ENCODE measurements at regions not wholly inside any gene's neighbourhood (a gene's known extent, or its start where the extent isn't known, plus 50 kb on each side); places are given as distances from the start of the nearest gene placed in this dataset.
"Not testable (repeated sequence)": the region's sequence is repeated elsewhere in the genome, so short reads cannot be mapped to it uniquely, and the experiment has no call there.

DNA sequence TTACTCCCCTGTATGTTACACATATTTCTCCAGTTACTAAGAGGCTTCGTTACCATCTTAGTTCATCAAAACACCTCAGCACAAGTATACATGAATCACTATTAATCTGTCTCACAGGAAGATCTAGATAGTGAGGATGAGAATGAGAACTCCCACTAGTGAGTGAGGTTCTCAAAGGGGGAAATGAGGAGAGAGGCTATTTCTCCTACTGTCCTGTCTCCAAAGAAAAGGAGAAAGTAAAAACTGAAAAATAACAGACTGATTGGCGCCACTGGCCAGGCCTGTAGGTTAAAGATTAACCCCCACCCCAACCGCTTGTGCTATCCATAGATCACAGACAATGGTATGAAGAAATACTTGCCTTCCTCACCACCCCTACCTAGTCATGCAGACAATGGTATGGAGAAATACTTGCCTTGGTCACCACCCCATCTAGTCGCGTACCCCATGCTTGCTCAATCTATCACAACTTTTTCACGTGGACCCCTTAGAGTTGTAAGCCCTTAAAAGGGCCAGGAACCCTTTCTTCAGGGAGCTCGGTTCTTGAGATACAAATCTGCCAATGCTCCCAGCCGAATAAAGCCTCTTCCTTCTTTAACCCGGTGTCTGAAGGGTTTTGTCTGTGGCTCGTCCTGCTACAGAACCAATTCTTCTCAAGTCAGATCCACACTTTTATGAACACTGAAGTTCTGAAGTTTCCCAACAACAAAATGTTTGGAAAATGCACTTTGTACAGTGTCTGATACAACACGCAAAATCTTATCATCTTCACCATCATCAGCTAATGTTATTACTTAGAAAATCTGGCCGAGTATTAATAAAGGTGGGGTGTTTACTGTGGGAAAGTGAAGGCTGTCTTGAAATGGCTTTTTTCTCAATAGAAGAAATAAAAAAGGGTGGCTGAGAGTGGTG lies 598.1 kb downstream of the UQCRFS1 start:
- DNase-seq = no peak

DNA sequence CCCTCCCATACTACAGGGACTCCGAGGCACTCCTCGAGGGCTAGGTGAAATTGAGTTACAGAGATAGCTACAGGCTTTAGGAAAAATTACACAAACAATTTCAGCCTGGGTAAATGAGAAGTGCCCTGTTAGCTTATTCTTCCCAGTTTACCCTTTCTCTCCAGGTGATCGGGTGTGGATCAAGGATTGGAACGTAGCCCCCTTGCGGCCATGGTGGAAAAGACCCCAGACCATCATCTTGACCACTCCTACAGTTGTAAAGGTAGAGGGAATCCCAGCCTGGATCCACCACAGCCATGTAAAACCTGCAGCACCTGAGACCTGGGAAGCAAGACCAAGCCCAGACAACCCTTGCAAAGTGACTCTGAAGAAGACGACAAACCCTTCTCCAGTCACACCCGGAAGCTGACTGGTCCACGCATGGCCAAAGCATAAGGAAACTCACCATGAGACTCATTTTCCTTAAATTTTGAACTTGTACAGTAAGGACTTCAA lies 600.6 kb downstream of the UQCRFS1 start:
- no peak for DNase-seq

- DNase-seq = not testable (repeated sequence)
Measured at GRCh38 chr19:28611227-28611914, 601.6 kb downstream of the UQCRFS1 start.

DNA sequence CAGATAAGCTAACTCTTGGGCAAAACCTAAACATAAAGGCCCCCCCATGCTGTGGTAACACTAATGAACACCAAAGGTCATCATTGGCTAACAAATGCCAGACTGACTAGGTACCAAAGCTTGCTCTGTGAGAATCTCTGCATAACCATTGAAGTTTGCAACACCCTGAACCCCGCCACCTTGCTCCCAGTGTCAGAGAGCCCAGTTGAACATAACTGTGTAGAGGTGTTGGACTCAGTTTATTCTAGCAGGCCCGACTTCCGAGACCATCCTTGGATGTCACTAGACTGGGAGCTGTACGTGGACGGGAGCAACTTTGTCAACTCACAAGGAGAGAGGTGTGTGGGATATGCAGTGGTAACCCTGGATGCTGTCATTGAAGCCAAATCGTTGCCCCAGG lies 602.2 kb downstream of the UQCRFS1 start:
- no peak for DNase-seq

DNA sequence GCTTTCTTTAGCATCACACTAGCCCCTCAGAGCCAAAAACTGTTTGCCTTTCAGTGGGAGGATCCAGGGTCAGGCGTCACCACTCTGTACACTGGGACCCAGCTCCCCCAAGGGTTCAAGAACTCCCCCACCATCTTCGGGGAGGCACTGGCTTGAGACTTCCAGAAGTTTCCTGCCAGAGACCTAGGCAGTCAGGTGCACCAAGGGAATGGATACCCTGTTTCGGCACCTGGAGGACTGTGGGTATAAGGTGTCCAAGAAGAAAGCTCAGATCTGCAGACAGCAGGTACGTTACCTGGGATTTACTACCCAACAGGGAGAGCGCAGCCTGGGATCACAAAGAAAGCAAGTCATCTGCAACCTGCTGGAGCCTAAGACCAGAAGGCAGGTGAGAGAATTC lies 603.0 kb downstream of the UQCRFS1 start:
- no peak for DNase-seq

- no peak for DNase-seq
Measured at GRCh38 chr19:28609091-28609755, 603.7 kb downstream of the UQCRFS1 start.

GRCh38 chr19:28608292-28608691 lies 604.7 kb downstream of the UQCRFS1 start:
- peak; percentile 1 for DNase-seq

DNA sequence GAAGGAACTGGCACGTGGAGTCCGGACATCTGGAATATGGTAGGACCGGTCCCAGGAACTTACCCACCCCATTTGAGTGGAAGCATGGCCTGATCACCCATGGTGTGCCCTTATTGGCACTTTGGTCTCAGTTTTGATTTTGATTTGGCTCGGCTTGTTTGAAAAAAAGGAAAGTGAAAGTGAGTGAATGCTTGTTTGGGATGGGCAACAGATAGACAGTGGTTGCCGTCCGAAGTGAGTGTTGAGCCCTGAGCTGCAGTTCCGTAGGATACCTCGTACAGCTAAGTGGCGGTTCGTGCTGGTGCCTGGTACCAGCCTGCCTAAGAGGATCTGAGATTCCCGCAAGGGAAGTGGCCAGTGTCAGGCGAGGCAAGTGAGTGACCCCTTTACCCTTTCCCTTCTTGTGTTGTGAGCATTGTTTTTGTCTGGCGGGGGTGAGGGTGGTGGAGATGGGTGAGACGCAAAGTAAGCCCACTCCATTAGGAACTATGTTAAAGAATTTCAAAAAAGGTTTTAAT lies 605.8 kb downstream of the UQCRFS1 start:
- no peak for DNase-seq

GRCh38 chr19:28606269-28607032 lies 606.5 kb downstream of the UQCRFS1 start:
- DNase-seq = no peak

GRCh38 chr19:28605501-28606268 lies 607.3 kb downstream of the UQCRFS1 start:
- no peak for DNase-seq

GRCh38 chr19:28603453-28603852 lies 609.5 kb downstream of the UQCRFS1 start:
- DNase-seq = no peak

GRCh38 chr19:28602675-28603298 lies 610.2 kb downstream of the UQCRFS1 start:
- DNase-seq = no peak

- no peak for DNase-seq
Measured at GRCh38 chr19:28601723-28602440, 611.1 kb downstream of the UQCRFS1 start.

- no peak for DNase-seq
Measured at GRCh38 chr19:28598861-28599260, 614.1 kb downstream of the UQCRFS1 start.

DNA sequence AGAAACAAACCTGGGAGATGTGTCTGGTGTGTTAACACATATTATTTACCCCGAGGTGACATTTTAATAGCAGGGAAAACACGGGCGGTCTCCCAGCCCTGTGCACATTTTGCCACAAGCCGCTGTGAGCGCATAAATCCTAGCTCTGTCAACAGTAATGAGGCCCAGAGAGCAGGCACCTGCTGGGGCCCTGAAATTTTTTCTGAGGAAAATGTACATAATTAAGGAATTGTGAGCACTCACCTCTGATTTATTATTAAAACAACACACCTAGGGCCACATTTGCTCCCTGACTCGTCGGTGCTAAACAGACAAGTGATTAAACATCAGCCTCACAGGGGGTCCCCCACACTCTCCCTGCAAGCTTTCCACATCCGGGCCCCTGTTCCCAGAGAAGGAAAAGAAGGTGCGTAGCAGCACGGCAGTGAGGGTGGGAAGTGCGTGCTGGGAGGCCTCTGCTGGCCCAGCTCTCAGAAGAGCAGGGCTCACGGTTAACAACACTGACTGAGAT lies 616.3 kb downstream of the UQCRFS1 start:
- no peak for DNase-seq

DNA sequence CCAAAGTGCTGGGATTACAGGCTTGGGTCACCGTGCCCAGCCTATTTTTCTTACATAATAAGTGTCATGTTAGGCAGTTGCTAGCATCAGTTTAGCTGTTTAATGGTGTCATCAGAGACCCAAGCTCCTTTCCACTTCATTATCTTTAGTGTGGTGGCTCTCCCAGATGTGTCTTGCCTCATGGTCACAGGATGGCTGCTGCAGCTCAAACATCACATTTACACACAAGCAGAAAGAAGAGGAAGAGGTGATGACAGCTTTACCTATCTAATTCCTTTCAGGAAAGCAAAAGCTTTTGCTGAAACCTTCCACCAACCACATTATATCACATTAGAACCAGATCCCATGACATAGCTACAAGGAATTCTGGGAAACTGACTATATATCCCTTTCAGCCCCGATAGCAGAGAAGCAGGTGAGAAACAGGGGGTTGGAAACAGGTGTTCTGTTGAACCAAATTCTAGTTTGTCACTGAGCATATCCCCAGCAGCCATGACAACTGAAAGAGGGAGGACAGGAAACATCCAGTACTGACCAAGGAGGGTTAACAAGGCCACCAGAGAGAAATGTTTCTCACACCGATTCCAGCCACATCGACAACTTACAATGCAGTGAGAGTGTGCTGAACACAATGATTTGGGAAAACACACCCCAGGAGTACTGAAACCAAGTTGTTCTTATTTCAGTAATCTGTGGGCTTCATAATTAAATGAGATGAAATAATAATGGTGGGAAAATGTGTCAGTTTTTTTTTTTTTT lies 617.0 kb downstream of the UQCRFS1 start:
- DNase-seq = no peak

DNA sequence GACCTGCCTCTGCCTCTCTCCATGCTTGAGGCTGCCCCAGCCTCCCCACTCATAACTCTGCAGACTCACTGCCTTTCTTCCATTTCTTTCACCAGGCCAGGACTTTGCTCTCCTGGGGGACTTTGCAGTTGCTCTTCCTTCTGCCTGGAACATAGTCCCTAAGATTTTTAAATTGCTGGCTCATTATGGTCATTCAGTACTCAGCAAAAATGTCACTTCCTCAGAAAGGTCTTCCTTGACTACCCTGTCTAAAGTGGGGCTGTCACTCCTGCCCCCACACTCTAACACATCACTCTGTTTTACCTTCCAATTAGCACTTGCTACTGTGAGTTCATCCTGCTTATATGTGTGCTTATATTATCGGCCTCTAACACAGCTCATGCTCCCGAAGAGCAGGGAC lies 618.2 kb downstream of the UQCRFS1 start:
- no peak for DNase-seq

GRCh38 chr19:28589991-28590411 lies 623.0 kb downstream of the UQCRFS1 start:
- DNase-seq = not testable (repeated sequence)

GRCh38 chr19:28586474-28586873 lies 626.5 kb downstream of the UQCRFS1 start:
- no peak for DNase-seq

Measured in DMS79 treated with DMSO at 0.1 percent for 48 hours (cell line).